H1 (cell line): ENCODE measurements at regions not wholly inside any gene's neighbourhood (a gene's known extent, or its start where the extent isn't known, plus 50 kb on each side); places are given as distances from the start of the nearest gene placed in this dataset.

ENCODE experiments used
- CTCF ChIA-PET: fragments of 300-600 bp; sonication (Branson Sonifier 250); formaldehyde crosslinking; loops from one replicate; lab custom pipeline; 2021; ENCODE audit not compliant: partially characterized antibody; lab: Charles Lee
- POLR2A ChIA-PET: fragments of 300-600 bp; sonication (Branson Sonifier 250); formaldehyde crosslinking; loops from one replicate; lab custom pipeline; 2021; ENCODE audit warnings: inconsistent platforms; ENCODE audit not compliant: partially characterized antibody; lab: Charles Lee
- DNase-seq, 2 experiments: peaks; one replicate each; pipeline versions ENCODE4 v3.0.0 to v3.0.0-alpha.2; 2010 to 2022; ENCODE audit warnings: low spot score in 2 of 2, low read depth in 1 of 2, mixed read lengths in 1 of 2
- FAIRE-seq: peaks from 2 replicates; lab custom pipeline; 2011; peaks lifted over from hg19 to GRCh38; lab: Jason Lieb, UNC
- H2AFZ ChIP-seq: 2 replicates; pipeline ENCODE4 v1.8.1; 2012; ENCODE audit warnings: low read length, inconsistent platforms
- H2AK5ac ChIP-seq: 2 replicates; pipeline ENCODE4 v1.6.1; 2013; ENCODE audit warnings: low read depth, low read length
- H2BK120ac ChIP-seq: replicated peaks from 2 replicates; pipeline ENCODE3; 2013; ENCODE audit warnings: low read depth, low read length, inconsistent platforms
- H2BK12ac ChIP-seq: 2 replicates; pipeline ENCODE4 v1.6.1; 2013; ENCODE audit warnings: low read depth, low read length
- H2BK15ac ChIP-seq: 2 replicates; pipeline ENCODE4 v1.6.1; 2013; ENCODE audit warnings: low read length
- H2BK20ac ChIP-seq: 2 replicates; pipeline ENCODE4 v1.6.1; 2013; ENCODE audit warnings: low read length
- H2BK5ac ChIP-seq: 2 replicates; pipeline ENCODE4 v1.6.1; 2013; ENCODE audit warnings: low read depth, low read length
- H3K14ac ChIP-seq: 2 replicates; pipeline ENCODE4 v1.6.1; 2013; ENCODE audit warnings: inconsistent platforms; ENCODE audit not compliant: insufficient read length
- H3K18ac ChIP-seq: 2 replicates; pipeline ENCODE4 v1.6.1; 2013; ENCODE audit warnings: low read length; ENCODE audit errors: extremely low read depth
- H3K23ac ChIP-seq: 2 replicates; pipeline ENCODE4 v1.6.1; 2013; ENCODE audit warnings: inconsistent platforms; ENCODE audit not compliant: insufficient read length
- H3K23me2 ChIP-seq: 2 replicates; pipeline ENCODE4 v1.6.1; 2013; ENCODE audit warnings: low read depth, low read length
- H3K27ac ChIP-seq: 2 replicates; pipeline ENCODE4 v1.6.1; 2011; ENCODE audit warnings: low read depth, low read length, inconsistent platforms
- H3K27me3 ChIP-seq, 4 experiments: replicated peaks in 1 of 4; 1 replicate in 1 of 4; 2 replicates in 3 of 4; pipeline versions ENCODE4 v1.6.1 to v1.8.1; 2011 to 2013; ENCODE audit warnings: low read length in 3 of 4, mild to moderate bottlenecking in 3 of 4, inconsistent platforms in 2 of 4, mixed read lengths in 2 of 4, moderate library complexity in 1 of 4; ENCODE audit not compliant: control insufficient read depth in 3 of 4, insufficient read depth in 3 of 4; ENCODE audit errors: extremely low read depth in 1 of 4
- H3K36me3 ChIP-seq, 4 experiments: 2 replicates each; pipeline versions ENCODE4 v1.6.1 to v1.8.1; 2011 to 2013; ENCODE audit warnings: mild to moderate bottlenecking in 4 of 4, low read length in 3 of 4, moderate library complexity in 2 of 4, control low read depth in 1 of 4, inconsistent platforms in 1 of 4; ENCODE audit not compliant: insufficient read depth in 4 of 4, control insufficient read depth in 2 of 4
- H3K4ac ChIP-seq: replicated peaks from 2 replicates; pipeline ENCODE3; 2013; ENCODE audit warnings: low read length, low read depth, mixed read lengths, inconsistent platforms; ENCODE audit not compliant: insufficient read length
- H3K4me1 ChIP-seq, 4 experiments: replicated peaks in 1 of 4; 1 replicate in 1 of 4; 2 replicates in 3 of 4; pipeline versions ENCODE4 v1.6.1 to v1.8.1; 2011 to 2013; ENCODE audit warnings: low read length in 3 of 4, inconsistent platforms in 2 of 4, mixed read lengths in 1 of 4; ENCODE audit not compliant: insufficient read depth in 4 of 4, control insufficient read depth in 3 of 4
- H3K4me2 ChIP-seq, 2 experiments: 2 replicates each; pipeline versions ENCODE4 v1.6.1 to v1.8.1; 2011 to 2013; ENCODE audit warnings: low read depth in 2 of 2, low read length in 2 of 2, control low read depth in 1 of 2, inconsistent platforms in 1 of 2, mild to moderate bottlenecking in 1 of 2; ENCODE audit not compliant: insufficient read depth in 1 of 2
- H3K4me3 ChIP-seq, 4 experiments: fragments of 200-600, 300-600 bp in 1 of 4; sonication (generic), shearing (Covaris generic), sonication (Bioruptor Twin) in 1 of 4; 2 replicates each; pipeline versions ENCODE4 v1.5.1 to v1.8.1; 2011 to 2016; ENCODE audit warnings: low read length in 4 of 4, low read depth in 3 of 4, control low read depth in 2 of 4, inconsistent platforms in 2 of 4, mild to moderate bottlenecking in 2 of 4, mixed read lengths in 1 of 4, moderate library complexity in 1 of 4; ENCODE audit not compliant: insufficient read depth in 2 of 4; ENCODE audit errors: extremely low read depth in 1 of 4
- H3K56ac ChIP-seq: replicated peaks from 2 replicates; pipeline ENCODE3; 2013; ENCODE audit warnings: low read depth, mild to moderate bottlenecking, mixed read lengths, low read length, inconsistent platforms; ENCODE audit not compliant: insufficient read length
- H3K79me1 ChIP-seq: 2 replicates; pipeline ENCODE4 v1.6.1; 2013; ENCODE audit warnings: low read depth, low read length, control low read depth
- H3K79me2 ChIP-seq, 2 experiments: 2 replicates each; pipeline versions ENCODE4 v1.6.1 to v1.8.1; 2012 to 2013; ENCODE audit warnings: low read length in 2 of 2, mild to moderate bottlenecking in 2 of 2, inconsistent platforms in 1 of 2; ENCODE audit not compliant: insufficient read depth in 2 of 2, control insufficient read depth in 1 of 2
- H3K9ac ChIP-seq, 4 experiments: replicated peaks in 1 of 4; 1 replicate in 1 of 4; 2 replicates in 3 of 4; pipeline versions ENCODE4 v1.6.1 to v1.8.1; 2011 to 2013; ENCODE audit warnings: low read depth in 3 of 4, low read length in 3 of 4, control low read depth in 2 of 4, mild to moderate bottlenecking in 2 of 4, moderate library complexity in 2 of 4, inconsistent platforms in 1 of 4; ENCODE audit errors: extremely low read depth in 1 of 4
- H3K9me3 ChIP-seq, 2 experiments: 2 replicates each; pipeline versions ENCODE4 v1.6.1 to v1.8.1; 2012 to 2013; ENCODE audit warnings: mild to moderate bottlenecking in 2 of 2, moderate library complexity in 2 of 2, control low read depth in 1 of 2, inconsistent platforms in 1 of 2, low read depth in 1 of 2, low read length in 1 of 2, mixed read lengths in 1 of 2; ENCODE audit not compliant: insufficient read depth in 2 of 2
- H4K20me1 ChIP-seq, 2 experiments: replicated peaks in 1 of 2; 2 replicates each; pipeline versions ENCODE3 to v1.8.1; 2011 to 2013; ENCODE audit warnings: inconsistent platforms in 2 of 2, low read length in 2 of 2, mild to moderate bottlenecking in 1 of 2; ENCODE audit not compliant: insufficient read depth in 2 of 2, control insufficient read depth in 1 of 2
- H4K5ac ChIP-seq: 2 replicates; pipeline ENCODE4 v1.6.1; 2013; ENCODE audit warnings: low read length, low read depth, mixed read lengths, inconsistent platforms; ENCODE audit not compliant: insufficient read length
- H4K8ac ChIP-seq: 2 replicates; pipeline ENCODE4 v1.8.0; 2013; ENCODE audit warnings: mild to moderate bottlenecking, moderate library complexity, low read length, inconsistent platforms; ENCODE audit not compliant: insufficient read depth; ENCODE audit errors: extremely low read depth
- H4K91ac ChIP-seq: replicated peaks from 2 replicates; pipeline ENCODE3; 2013; ENCODE audit warnings: low read length, mixed read lengths, inconsistent platforms; ENCODE audit not compliant: insufficient read length
- ATF2 ChIP-seq: IDR thresholded peaks from 2 replicates; pipeline ENCODE4 v1.6.1; 2012; ENCODE audit warnings: low read length, inconsistent platforms
- ATF3 ChIP-seq: IDR thresholded peaks from 2 replicates; pipeline ENCODE4 v1.6.1; 2011; ENCODE audit warnings: low read depth, mild to moderate bottlenecking, low read length; ENCODE audit not compliant: insufficient read depth
- BACH1 ChIP-seq: IDR thresholded peaks from 2 replicates; pipeline ENCODE4 v1.6.1; 2012; ENCODE audit warnings: low read length, improper control_type of control experiment
- CEBPB ChIP-seq: IDR thresholded peaks from 2 replicates; pipeline ENCODE4 v1.6.1; 2012; ENCODE audit warnings: low read depth, low read length
- HDAC6 ChIP-seq: IDR thresholded peaks from one replicate; pipeline ENCODE4 v1.7.1; 2012; ENCODE audit warnings: low read depth, mild to moderate bottlenecking, inconsistent platforms, low read length, moderate library complexity
- JUND ChIP-seq: IDR thresholded peaks from 2 replicates; pipeline ENCODE4 v1.6.1; 2011; ENCODE audit warnings: mild to moderate bottlenecking, improper control_type of control experiment, low read length
- TBP ChIP-seq: IDR thresholded peaks from 2 replicates; pipeline ENCODE4 v1.6.1; 2011; ENCODE audit warnings: low read depth, low read length, improper control_type of control experiment
- WGBS, 2 experiments: shearing (Covaris generic) in 1 of 2; methylation state at CpG; one replicate each; pipeline versions ENCODE4 v1.1.6 to v1.1.7; 2013 to 2015; ENCODE audit warnings: low lambda C conversion rate in 2 of 2, mixed read lengths in 2 of 2, inconsistent platforms in 1 of 2, low coverage in 1 of 2, missing lambda C conversion rate in 1 of 2; ENCODE audit not compliant: insufficient replicate concordance in 2 of 2, insufficient coverage in 1 of 2, insufficient read length in 1 of 2; ENCODE audit errors: extremely low coverage in 1 of 2, missing lambda C conversion rate in 1 of 2; 5-methylcytosine and 5-hydroxymethylcytosine counted together

DNA sequence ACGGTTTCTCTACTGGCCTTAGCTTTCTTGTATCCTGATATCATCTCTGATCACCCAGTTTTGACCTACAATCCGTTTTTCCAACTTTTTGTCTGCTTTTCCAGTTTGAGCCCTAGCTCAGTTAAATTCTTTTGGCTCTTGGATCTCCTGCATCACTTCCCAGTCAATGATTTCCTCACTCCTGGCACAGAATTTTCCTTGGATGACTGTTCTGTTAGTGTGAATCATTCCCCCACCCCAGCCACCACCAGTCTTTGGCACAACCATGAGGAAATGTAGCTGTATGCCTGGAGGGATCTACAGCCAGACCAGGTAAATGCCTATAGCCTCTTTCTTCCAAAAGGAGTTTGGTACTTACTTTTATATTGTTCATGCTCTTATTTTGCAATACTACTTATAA lies 187.2 kb upstream of the PTGFR start:
- H3K23me2 ChIP-seq: no peaks in the 10 kb centered on the region
- H3K9me3 ChIP-seq: no peaks in the 10 kb centered on the region
- no peak overlapping the region for H3K4me3 ChIP-seq
- H3K23ac ChIP-seq: no peak overlapping the region
- DNase-seq (no peak), FAIRE-seq (no peak)
- H2BK15ac ChIP-seq: no peak overlapping the region
- no peaks in the 10 kb centered on the region for H3K27me3 ChIP-seq
- no peak overlapping the region for H2BK12ac ChIP-seq
- CTCF ChIA-PET: no interaction called here
- H4K20me1 ChIP-seq: no peaks in the 10 kb centered on the region
- no peak overlapping the region for H3K4me2 ChIP-seq
- no peak overlapping the region for H2AK5ac ChIP-seq
- no peak overlapping the region for H4K8ac ChIP-seq
- POLR2A ChIA-PET: no interaction called here
- H4K5ac ChIP-seq: no peak overlapping the region
- no peak overlapping the region for H2AFZ ChIP-seq
- no peak overlapping the region for H3K14ac ChIP-seq
- no peaks in the 10 kb centered on the region for H3K36me3 ChIP-seq
- no peak overlapping the region for H2BK5ac ChIP-seq
- no peak overlapping the region for H3K56ac ChIP-seq
- no peak overlapping the region for H3K4ac ChIP-seq
- no peaks in the 10 kb centered on the region for H3K4me1 ChIP-seq
- H3K9ac ChIP-seq: no peak overlapping the region
- no peak overlapping the region for H4K91ac ChIP-seq
- H3K79me2 ChIP-seq: no peaks in the 10 kb centered on the region
- no peak overlapping the region for H3K18ac ChIP-seq
- no peak overlapping the region for H2BK20ac ChIP-seq
- no peaks in the 10 kb centered on the region for H3K79me1 ChIP-seq
- no peak overlapping the region for H2BK120ac ChIP-seq
- WGBS, 2 experiments: 84% methylated on average over 2 of the region's 2 CpGs; no CpG with 5 or more reads in 1 of the 2 experiments
- no peak overlapping the region for H3K27ac ChIP-seq
- TF ChIP-seq BACH1: no peak
- TF ChIP-seq TBP: no peak
- no peak for TF ChIP-seq HDAC6
- no peak for TF ChIP-seq JUND
- TF ChIP-seq ATF2: no peak
- no peak for TF ChIP-seq CEBPB
- no peak for TF ChIP-seq ATF3
